ENCODE measurements at regions not wholly inside any gene's neighbourhood (a gene's known extent, or its start where the extent isn't known, plus 50 kb on each side); places are given as distances from the start of the nearest gene placed in this dataset.

DNA sequence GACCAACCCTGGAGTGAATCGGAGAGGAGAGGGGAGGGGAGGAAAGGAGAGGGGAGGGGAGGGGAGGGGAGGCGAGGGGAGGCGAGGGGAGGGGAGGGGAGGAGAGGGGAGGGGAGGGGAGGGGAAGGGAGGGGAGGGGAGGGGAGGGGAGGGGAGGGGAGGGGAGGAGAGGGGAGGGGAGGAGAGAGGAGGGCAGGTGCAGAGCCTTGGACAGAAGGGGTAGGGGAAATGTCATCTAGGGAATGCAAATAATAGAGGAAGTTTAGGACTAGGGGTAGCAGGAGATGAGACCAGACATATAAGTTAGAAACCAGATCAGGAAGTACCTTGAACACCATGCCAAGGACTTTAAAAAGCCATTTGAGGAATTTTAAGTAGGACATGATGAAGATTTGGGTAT, 119.8 kb downstream of the RBFOX3 start:
- H3K23me2 ChIP-seq (ENCODE audit: insufficient read length, low read depth, low read length, poor library complexity, severe bottlenecking) = no peaks in the 10 kb centered on the region
- peaks cover 23% of the 10 kb centered on the region for H3K27me3 Mint-ChIP-seq (ENCODE audit: low read depth)
- no peak for DNase-seq
- no peak overlapping the region for H2BK15ac ChIP-seq (ENCODE audit: low read depth, low read length)
- no peak overlapping the region for H3K27ac Mint-ChIP-seq
- no peak overlapping the region for H2AFZ ChIP-seq (ENCODE audit: low read length)
- H2BK12ac ChIP-seq (ENCODE audit: insufficient read length, low read depth, low read length) = no peak overlapping the region
- no peaks in the 10 kb centered on the region for H4K20me1 ChIP-seq (ENCODE audit: control insufficient read depth, insufficient read depth, insufficient read length)
- H3K23ac ChIP-seq (ENCODE audit: insufficient read length, low read depth, low read length) = no peak overlapping the region
- H4K5ac ChIP-seq (ENCODE audit: insufficient read length, low read depth, low read length) = no peak overlapping the region
- no peak overlapping the region for H3K4me3 Mint-ChIP-seq
- peaks cover 6 to 8% of the 10 kb centered on the region in 2 experiments for H3K9me3 Mint-ChIP-seq
- no peak overlapping the region for H3K9ac ChIP-seq (ENCODE audit: extremely low read depth, insufficient read length, low read length)
- no peaks in the 10 kb centered on the region for H3K4me1 ChIP-seq (ENCODE audit: insufficient read depth, low read length)
- no peaks in the 10 kb centered on the region for H3K79me1 ChIP-seq (ENCODE audit: insufficient read depth, low read depth, low read length, poor library complexity, severe bottlenecking)
- peaks cover 0 to 13% of the 10 kb centered on the region in 2 experiments; a peak in 3 of 4 replicates for H3K4me1 Mint-ChIP-seq
- peaks cover 0 to 10% (median 0%) of the 10 kb centered on the region in 3 experiments; a peak in 3 of 7 replicates for H3K36me3 Mint-ChIP-seq (ENCODE audit: insufficient read depth in 1 of 3, low read depth in 3 of 3)
- no peak overlapping the region for H3K56ac ChIP-seq (ENCODE audit: insufficient read length, low read depth, low read length)
- H2AK5ac ChIP-seq (ENCODE audit: insufficient read length, low read length) = no peak overlapping the region
- H3T11ph ChIP-seq (ENCODE audit: low read length) = no peak overlapping the region
- no peak overlapping the region for H3K27ac ChIP-seq (ENCODE audit: insufficient read length, low read depth, low read length)
- no peak overlapping the region for H2BK5ac ChIP-seq (ENCODE audit: insufficient read length, low read length)
- no peak overlapping the region for H2BK120ac ChIP-seq (ENCODE audit: low read depth, low read length, poor library complexity, severe bottlenecking)
- no peak overlapping the region for H3K18ac ChIP-seq (ENCODE audit: insufficient read length, low read depth, low read length)
- no peaks in the 10 kb centered on the region for H3K9me3 ChIP-seq (ENCODE audit: control insufficient read depth, low read depth, low read length)
- no peak overlapping the region for H3K4ac ChIP-seq (ENCODE audit: low read depth, low read length)
- no peak overlapping the region for H2BK20ac ChIP-seq (ENCODE audit: low read depth, low read length, poor library complexity, severe bottlenecking)
- no peak overlapping the region for H4K91ac ChIP-seq (ENCODE audit: insufficient read length, low read depth, low read length)
- H3K79me2 ChIP-seq (ENCODE audit: insufficient read depth, low read length) = no peaks in the 10 kb centered on the region
- H3K27me3 ChIP-seq (ENCODE audit: insufficient read depth, low read length) = no peaks in the 10 kb centered on the region
- H3K14ac ChIP-seq (ENCODE audit: insufficient read depth, low read length) = no peak overlapping the region
- TF ChIP-seq, protein P1, sequence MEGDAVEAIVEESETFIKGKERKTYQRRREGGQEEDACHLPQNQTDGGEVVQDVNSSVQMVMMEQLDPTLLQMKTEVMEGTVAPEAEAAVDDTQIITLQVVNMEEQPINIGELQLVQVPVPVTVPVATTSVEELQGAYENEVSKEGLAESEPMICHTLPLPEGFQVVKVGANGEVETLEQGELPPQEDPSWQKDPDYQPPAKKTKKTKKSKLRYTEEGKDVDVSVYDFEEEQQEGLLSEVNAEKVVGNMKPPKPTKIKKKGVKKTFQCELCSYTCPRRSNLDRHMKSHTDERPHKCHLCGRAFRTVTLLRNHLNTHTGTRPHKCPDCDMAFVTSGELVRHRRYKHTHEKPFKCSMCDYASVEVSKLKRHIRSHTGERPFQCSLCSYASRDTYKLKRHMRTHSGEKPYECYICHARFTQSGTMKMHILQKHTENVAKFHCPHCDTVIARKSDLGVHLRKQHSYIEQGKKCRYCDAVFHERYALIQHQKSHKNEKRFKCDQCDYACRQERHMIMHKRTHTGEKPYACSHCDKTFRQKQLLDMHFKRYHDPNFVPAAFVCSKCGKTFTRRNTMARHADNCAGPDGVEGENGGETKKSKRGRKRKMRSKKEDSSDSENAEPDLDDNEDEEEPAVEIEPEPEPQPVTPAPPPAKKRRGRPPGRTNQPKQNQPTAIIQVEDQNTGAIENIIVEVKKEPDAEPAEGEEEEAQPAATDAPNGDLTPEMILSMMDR (conservative IDR thresholded peaks at IDR 0.05) = no peak
- H4K8ac ChIP-seq (replicated peaks; ENCODE audit: insufficient read length, low read depth, low read length) = no peak overlapping the region
- H3K4me2 ChIP-seq (ENCODE audit: insufficient read depth, insufficient read length, low read length) = no peak overlapping the region
- WGBS (ENCODE audit: extremely low coverage, insufficient read length, low lambda C conversion rate) = no CpG with 5 or more reads among the region's 3 CpGs

Data from H9 (cell line).